ENCODE measurements at regions not wholly inside any gene's neighbourhood (a gene's known extent, or its start where the extent isn't known, plus 50 kb on each side); places are given as distances from the start of the nearest gene placed in this dataset.

DNA sequence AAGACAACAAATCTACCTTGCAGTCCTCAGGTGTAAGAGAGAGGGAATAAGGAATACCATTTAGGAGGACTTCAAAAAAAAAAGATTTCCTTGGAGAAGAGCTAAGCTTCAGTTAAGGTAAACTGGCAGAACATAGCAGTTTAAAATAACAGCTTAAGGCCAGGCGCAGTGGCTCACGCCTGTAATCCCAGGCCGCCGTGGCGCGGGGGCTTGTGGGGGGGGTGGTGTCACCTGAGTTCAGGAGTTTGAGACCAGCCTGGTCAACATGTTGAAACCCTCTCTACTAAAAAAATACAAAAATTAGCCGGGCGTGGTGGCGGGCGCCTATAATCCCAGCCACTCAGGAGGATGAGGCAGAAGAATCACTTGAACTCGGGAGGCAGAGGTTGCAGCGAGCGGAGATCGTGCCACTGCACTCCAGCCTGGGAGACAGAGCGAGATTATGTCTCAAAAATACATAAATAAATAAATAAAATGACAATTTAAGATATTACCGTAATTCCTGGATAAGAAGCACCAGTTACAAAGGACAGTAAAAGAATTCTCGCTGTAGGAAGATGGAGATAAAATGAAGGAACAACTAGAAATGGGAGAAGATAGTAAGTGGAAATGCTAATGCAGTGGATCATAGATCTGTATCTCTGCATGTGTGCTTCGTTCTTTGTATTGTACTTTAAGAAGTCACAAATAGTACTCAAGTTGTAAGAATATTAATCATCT lies 1140.2 kb downstream of the NCAM2 start:
- no peak for DNase-seq (ENCODE audit: extremely low read depth, low read depth)
- TF ChIP-seq, protein P1, sequence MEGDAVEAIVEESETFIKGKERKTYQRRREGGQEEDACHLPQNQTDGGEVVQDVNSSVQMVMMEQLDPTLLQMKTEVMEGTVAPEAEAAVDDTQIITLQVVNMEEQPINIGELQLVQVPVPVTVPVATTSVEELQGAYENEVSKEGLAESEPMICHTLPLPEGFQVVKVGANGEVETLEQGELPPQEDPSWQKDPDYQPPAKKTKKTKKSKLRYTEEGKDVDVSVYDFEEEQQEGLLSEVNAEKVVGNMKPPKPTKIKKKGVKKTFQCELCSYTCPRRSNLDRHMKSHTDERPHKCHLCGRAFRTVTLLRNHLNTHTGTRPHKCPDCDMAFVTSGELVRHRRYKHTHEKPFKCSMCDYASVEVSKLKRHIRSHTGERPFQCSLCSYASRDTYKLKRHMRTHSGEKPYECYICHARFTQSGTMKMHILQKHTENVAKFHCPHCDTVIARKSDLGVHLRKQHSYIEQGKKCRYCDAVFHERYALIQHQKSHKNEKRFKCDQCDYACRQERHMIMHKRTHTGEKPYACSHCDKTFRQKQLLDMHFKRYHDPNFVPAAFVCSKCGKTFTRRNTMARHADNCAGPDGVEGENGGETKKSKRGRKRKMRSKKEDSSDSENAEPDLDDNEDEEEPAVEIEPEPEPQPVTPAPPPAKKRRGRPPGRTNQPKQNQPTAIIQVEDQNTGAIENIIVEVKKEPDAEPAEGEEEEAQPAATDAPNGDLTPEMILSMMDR (IDR thresholded peaks at IDR 0.05; ENCODE audit: low read depth, low read length) = no peak

DNA sequence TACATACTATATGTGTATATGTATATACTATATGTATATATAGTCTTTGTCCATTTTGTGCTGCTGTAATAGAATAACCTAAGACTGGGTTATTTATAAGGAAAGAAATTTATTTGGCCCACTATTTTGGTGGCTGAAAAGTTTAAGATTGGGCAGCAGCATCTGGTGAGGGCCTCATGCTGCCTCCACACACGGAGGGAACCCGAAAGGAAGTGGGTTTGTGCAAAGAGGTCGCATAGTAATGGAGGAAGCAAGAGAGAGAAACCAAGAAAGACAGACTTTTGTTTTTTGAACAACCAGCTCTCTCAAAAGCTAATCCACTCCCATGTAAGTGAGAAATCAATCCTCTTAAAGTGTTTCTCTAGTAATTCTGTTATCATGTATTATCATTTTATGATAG lies 1147.3 kb downstream of the NCAM2 start:
- TF ChIP-seq, protein P1 (IDR thresholded peaks at IDR 0.05; ENCODE audit: low read depth, low read length) = no peak

DNA sequence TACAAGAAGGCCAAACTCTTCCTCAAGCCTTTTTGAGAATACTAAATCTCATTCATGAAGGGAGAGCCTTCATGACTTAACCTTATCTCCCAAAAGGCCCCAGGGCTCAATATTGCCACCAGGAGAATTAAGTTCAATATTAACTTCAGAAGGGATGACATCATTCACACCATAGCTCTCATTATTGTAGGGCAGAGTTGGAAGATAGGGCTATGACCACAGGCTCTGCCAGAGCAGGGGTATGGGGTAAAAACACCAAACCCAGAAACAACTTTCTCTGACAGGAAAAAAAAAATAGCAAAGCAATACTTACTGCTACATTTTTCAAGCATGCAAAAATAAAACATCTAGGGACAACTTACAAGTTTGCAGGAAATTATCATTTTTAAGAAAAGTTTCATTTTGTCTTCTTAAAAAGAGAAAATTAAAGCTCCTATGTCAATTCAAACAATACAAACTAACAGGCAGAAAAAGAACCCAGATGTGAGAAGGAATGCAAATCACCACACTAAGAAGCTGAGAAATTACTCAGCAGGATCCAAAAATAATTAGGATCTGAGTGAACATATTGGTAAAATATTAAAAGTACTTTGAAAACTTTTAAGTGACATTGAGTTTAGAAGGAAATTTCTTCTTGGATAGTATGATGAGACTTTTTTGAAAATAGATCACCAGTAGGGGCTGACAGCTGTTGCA lies 1156.5 kb downstream of the NCAM2 start:
- DNase-seq (ENCODE audit: extremely low read depth, low read depth) = no peak

More for the DNA sequence above, 1147.3 kb downstream of the NCAM2 start:
- DNase-seq (ENCODE audit: extremely low read depth, low read depth) = no peak

DNA sequence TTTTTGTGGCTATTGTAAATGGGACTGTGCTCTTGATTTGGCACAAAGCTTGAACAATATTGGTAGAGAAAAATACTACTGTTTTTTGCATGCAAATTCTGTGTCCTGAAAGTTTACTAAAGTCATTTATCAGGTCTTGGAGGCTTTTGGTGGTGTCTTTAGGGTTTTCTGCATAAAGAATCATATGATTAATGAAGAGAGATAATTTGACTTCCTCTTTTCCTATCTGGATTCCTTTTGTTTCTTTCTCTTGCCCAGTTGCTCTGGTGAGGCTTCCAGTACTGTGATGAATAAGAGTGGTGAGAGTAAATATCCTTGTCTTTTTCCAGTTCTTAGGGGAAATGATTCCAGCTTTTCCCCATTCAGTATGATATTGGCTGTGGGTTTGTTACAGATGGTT lies 1166.7 kb downstream of the NCAM2 start:
- TF ChIP-seq, protein P1 (IDR thresholded peaks at IDR 0.05; ENCODE audit: low read depth, low read length) = no peak
- DNase-seq (ENCODE audit: extremely low read depth, low read depth) = no peak

More for the DNA sequence above, 1156.5 kb downstream of the NCAM2 start:
- TF ChIP-seq, protein P1 (IDR thresholded peaks at IDR 0.05; ENCODE audit: low read depth, low read length) = no peak

DNA sequence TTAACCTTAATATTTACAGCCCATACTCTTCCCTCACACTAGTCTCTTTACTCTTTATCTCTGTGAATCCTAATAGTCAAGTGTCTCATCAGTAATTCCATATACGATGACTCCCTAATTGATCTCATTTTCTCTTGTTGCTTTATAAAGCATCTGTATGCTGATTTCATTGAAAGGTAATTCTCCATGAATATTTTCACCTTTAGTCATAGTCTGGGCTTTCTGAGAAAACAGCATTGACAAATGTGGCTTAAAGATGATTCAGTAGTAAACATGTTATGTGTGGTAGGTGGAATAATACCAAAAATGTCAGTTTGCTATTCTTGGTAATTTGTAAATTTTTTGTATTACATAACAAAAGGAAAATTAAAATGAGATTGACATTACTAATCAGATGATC lies 1176.5 kb downstream of the NCAM2 start:
- DNase-seq (ENCODE audit: extremely low read depth, low read depth) = no peak
- TF ChIP-seq, protein P1 (IDR thresholded peaks at IDR 0.05; ENCODE audit: low read depth, low read length) = no peak

DNA sequence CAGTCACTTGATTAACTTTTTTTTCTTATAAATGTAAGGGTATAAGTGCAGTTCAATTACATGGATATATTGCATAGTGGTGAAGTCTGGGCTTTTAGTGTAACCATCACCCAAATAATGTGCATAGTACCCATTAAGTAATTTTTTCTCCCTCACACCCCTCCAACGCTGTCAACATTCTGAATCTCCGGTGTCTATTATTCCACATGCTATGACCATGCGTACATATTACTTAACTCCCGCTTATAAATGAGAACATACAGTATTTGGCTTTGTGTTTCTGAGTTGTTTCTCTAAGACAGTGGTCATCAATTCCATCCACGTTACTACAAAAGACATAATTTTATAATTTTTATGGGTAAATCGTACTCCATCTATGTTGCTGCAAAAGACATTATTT lies 1191.1 kb downstream of the NCAM2 start:
- TF ChIP-seq, protein P1 (IDR thresholded peaks at IDR 0.05; ENCODE audit: low read depth, low read length) = no peak
- DNase-seq (ENCODE audit: extremely low read depth, low read depth) = no peak

DNA sequence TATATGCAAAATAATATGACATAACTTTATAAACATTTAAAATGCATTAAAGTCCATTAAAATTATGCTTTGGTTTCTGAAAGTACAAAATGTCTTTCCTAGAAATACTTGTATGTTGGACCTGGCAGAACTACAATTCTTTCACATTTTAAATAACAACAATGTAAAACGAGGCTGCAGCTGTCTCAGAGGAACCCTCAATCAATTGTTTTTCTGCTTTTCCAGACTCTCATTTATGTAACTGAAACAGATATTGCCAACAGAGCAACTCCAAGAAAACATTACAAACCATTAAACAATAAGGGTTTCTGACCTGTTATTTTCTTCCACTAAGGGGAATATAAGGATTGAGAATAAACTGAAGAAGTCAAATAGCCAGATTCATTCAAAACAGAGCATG lies 1193.4 kb downstream of the NCAM2 start:
- no peak for DNase-seq (ENCODE audit: extremely low read depth, low read depth)
- TF ChIP-seq, protein P1 (IDR thresholded peaks at IDR 0.05; ENCODE audit: low read depth, low read length) = no peak
